Sigmoid colon (tissue), 6 donors: ENCODE measurements at regions not wholly inside any gene's neighbourhood (a gene's known extent, or its start where the extent isn't known, plus 50 kb on each side); places are given as distances from the start of the nearest gene placed in this dataset.

Experiments
- DNase-seq: peaks from one replicate; pipeline ENCODE4 v3.0.0-alpha.2; 2019
- H3K27ac ChIP-seq, 4 donors: fragments of 200-600 bp; sonication (generic); one replicate each; pipeline ENCODE4 v1.5.1; 2016 to 2019; ENCODE audit warnings: mild to moderate bottlenecking in 1 of 4
- H3K27me3 ChIP-seq, 3 donors: fragments of 200-600 bp; sonication (generic); one replicate each; pipeline ENCODE4 v1.5.1; 2019; ENCODE audit warnings: mild to moderate bottlenecking in 1 of 3
- H3K36me3 ChIP-seq, 4 donors: fragments of 200-600 bp; sonication (generic); one replicate each; pipeline ENCODE4 v1.5.1; 2016 to 2019
- H3K4me1 ChIP-seq, 4 donors: fragments of 200-600 bp; sonication (generic); one replicate each; pipeline ENCODE4 v1.5.1; 2017 to 2019
- H3K4me3 ChIP-seq, 4 donors: fragments of 200-600 bp; sonication (generic); one replicate each; pipeline ENCODE4 v1.5.1; 2017 to 2019; ENCODE audit warnings: mild to moderate bottlenecking in 2 of 4, moderate library complexity in 1 of 4
- H3K9me3 ChIP-seq, 4 donors: fragments of 200-600 bp in 3 of 4; sonication (generic) in 3 of 4; one replicate each; pipeline versions ENCODE4 v1.5.1 to v1.6.1; 2013 to 2019
- CTCF ChIP-seq, 4 experiments: fragments of 450-650 bp in 3 of 4; fragments of 200-600 bp in 1 of 4; IDR thresholded peaks; one replicate each; pipeline ENCODE4 v1.5.1; 2016 to 2019; ENCODE audit warnings: antibody characterized with exemption in 4 of 4, mild to moderate bottlenecking in 3 of 4, moderate library complexity in 2 of 4
- EP300 ChIP-seq, 4 donors: sonication (generic); formaldehyde crosslinking; IDR thresholded peaks; one replicate each; pipeline ENCODE4 v1.6.1; 2017; ENCODE audit warnings: antibody characterized with exemption in 4 of 4
- POLR2A ChIP-seq, 2 donors: fragments of 450-650 bp; IDR thresholded peaks; one replicate each; pipeline ENCODE4 v1.6.1; 2016; ENCODE audit warnings: antibody characterized with exemption in 2 of 2, mild to moderate bottlenecking in 2 of 2, moderate library complexity in 2 of 2
- POLR2AphosphoS5 ChIP-seq, 4 donors: sonication (generic); formaldehyde crosslinking; IDR thresholded peaks; one replicate each; pipeline ENCODE4 v1.6.1; 2017; ENCODE audit warnings: antibody characterized with exemption in 4 of 4
- WGBS, 2 donors: extraction: QIAGEN DNeasy Blood & Tissue Kit; methylation state at CpG; one replicate each; pipeline ENCODE4 v1.1.7; 2013; 5-methylcytosine and 5-hydroxymethylcytosine counted together
- intact Hi-C: fragments of 100-400 bp; cut with DNase I; formaldehyde crosslinking; loops from one replicate; pipeline ENCODE4 v1.15.1; 2023
- donor health status: healthy with polysubstance abuse.
- donor health status: healthy.

DNA sequence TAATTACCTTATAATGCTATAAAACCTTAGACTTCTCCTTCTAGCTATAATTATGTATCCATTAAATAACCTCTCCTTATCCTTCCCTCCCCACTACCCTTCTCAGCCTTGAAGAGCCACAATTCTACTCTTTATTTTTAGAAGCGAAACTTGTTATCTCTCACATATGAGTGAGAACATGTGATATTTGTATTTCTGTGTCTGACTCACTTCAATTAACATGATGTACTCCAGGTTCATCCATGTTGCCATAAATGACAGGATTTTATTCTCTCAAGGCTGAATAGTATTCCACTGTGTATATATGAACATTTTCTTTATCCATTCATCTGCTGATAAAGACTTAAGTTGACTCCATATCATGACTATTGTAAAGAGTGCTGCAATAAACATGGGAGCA, 485.6 kb downstream of the FLRT2 start:
- Histone ChIP-seq H3K27ac (no peak overlapping the region), H3K4me1 (no peaks in the 10 kb centered on the region), H3K9me3 (no peaks in the 10 kb centered on the region), H3K27me3 (no peaks in the 10 kb centered on the region), H3K4me3 (no peak overlapping the region), H3K36me3 (no peaks in the 10 kb centered on the region)
- TF ChIP-seq EP300 (IDR thresholded peaks at IDR 0.05), result no peak
- TF ChIP-seq POLR2AphosphoS5 (IDR thresholded peaks at IDR 0.05), result no peak
- TF ChIP-seq CTCF (IDR thresholded peaks at IDR 0.05), result no peak
- TF ChIP-seq POLR2A (IDR thresholded peaks at IDR 0.05), result no peak
- intact Hi-C loops, result no loop called here
- WGBS, 2 donors, result 79 to 86% methylated on average over 1 of the region's 1 CpG
- no peak for DNase-seq

- H3K27ac ChIP-seq, result no peak overlapping the region
- no peaks in the 10 kb centered on the region for H3K36me3 ChIP-seq
- intact Hi-C loops, result no loop called here
- no peak for DNase-seq
- no peaks in the 10 kb centered on the region for H3K4me1 ChIP-seq
- H3K9me3 ChIP-seq, result no peaks in the 10 kb centered on the region
- H3K4me3 ChIP-seq, result no peak overlapping the region
- 45 to 65% methylated on average over 3 of the region's 3 CpGs for WGBS, 2 donors
- TF ChIP-seq EP300 (IDR thresholded peaks at IDR 0.05), result no peak
- TF ChIP-seq POLR2A (IDR thresholded peaks at IDR 0.05), result no peak
- no peaks in the 10 kb centered on the region for H3K27me3 ChIP-seq
These were observed 483.7 kb downstream of the FLRT2 start for GRCh38 chr14:86013641-86014040.

DNA sequence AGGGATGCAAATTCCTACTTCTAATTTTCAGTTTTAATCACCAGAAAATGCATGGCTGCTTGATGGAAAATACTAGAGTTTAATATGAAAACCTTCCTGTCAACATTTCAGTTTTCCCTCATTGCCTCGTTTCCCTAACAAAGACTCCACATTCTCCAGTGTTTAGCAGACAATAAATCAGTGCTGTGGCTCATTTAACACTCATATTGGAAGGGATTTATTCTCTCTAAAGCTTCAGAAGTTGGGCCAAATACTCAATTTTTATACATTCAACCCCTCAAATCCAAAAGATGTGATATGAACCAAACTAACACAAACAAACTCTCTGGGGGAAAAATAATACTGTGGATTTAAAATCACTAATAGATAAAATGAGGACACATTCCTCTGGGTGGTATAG, 482.5 kb downstream of the FLRT2 start:
- H3K27ac ChIP-seq, result no peak overlapping the region
- no peaks in the 10 kb centered on the region for H3K27me3 ChIP-seq
- H3K9me3 ChIP-seq, result no peaks in the 10 kb centered on the region
- intact Hi-C loops, result no loop called here
- no peaks in the 10 kb centered on the region for H3K4me1 ChIP-seq
- no peak for DNase-seq
- no peaks in the 10 kb centered on the region for H3K36me3 ChIP-seq
- WGBS, 2 donors, result 18 to 47% methylated on average over 1 of the region's 1 CpG
- TF ChIP-seq POLR2A (IDR thresholded peaks at IDR 0.05), result no peak
- TF ChIP-seq EP300 (IDR thresholded peaks at IDR 0.05), result no peak
- TF ChIP-seq CTCF (IDR thresholded peaks at IDR 0.05), result no peak
- no peak for TF ChIP-seq POLR2AphosphoS5 (IDR thresholded peaks at IDR 0.05)
- H3K4me3 ChIP-seq, result no peak overlapping the region

GRCh38 chr14:86003998-86004397, 474.1 kb downstream of the FLRT2 start:
- no peaks in the 10 kb centered on the region for H3K36me3 ChIP-seq
- 74 to 86% methylated on average over 3 of the region's 3 CpGs for WGBS, 2 donors
- DNase-seq, result no peak
- no peak overlapping the region for H3K27ac ChIP-seq
- H3K4me1 ChIP-seq, result no peaks in the 10 kb centered on the region
- H3K4me3 ChIP-seq, result no peak overlapping the region
- H3K9me3 ChIP-seq, result no peaks in the 10 kb centered on the region
- no peaks in the 10 kb centered on the region for H3K27me3 ChIP-seq
- TF ChIP-seq POLR2AphosphoS5 (IDR thresholded peaks at IDR 0.05) (no peak), POLR2A (IDR thresholded peaks at IDR 0.05) (no peak), EP300 (IDR thresholded peaks at IDR 0.05) (no peak), CTCF (IDR thresholded peaks at IDR 0.05) (no peak)
- intact Hi-C loops, result no loop called here

- H3K27ac ChIP-seq, result no peak overlapping the region
- H3K9me3 ChIP-seq, result no peaks in the 10 kb centered on the region
These were observed 466.6 kb downstream of the FLRT2 start for GRCh38 chr14:85996551-85996950.

More at GRCh38 chr14:85996551-85996950, 466.6 kb downstream of the FLRT2 start:
- Histone ChIP-seq H3K27me3 (no peaks in the 10 kb centered on the region), H3K36me3 (no peaks in the 10 kb centered on the region), H3K4me1 (no peaks in the 10 kb centered on the region), H3K4me3 (no peak overlapping the region)
- TF ChIP-seq CTCF (IDR thresholded peaks at IDR 0.05) (no peak), POLR2AphosphoS5 (IDR thresholded peaks at IDR 0.05) (no peak), EP300 (IDR thresholded peaks at IDR 0.05) (no peak), POLR2A (IDR thresholded peaks at IDR 0.05) (no peak)
- no peak for DNase-seq
- intact Hi-C loops, result no loop called here
